Mesothelial cell of epicardium (in vitro differentiated cells): ENCODE measurements at regions not wholly inside any gene's neighbourhood (a gene's known extent, or its start where the extent isn't known, plus 50 kb on each side); places are given as distances from the start of the nearest gene placed in this dataset.

ENCODE experiments used
- DNase-seq, 2 experiments: peaks; one replicate each; pipeline ENCODE4 v3.0.0; 2021; ENCODE audit warnings: low spot score in 2 of 2; ENCODE audit not compliant: unreplicated experiment in 2 of 2
- H3K27ac Mint-ChIP-seq: 2 replicates; pipeline ENCODE4 v1.8.0; 2021; ENCODE audit warnings: mixed read lengths
- H3K27me3 Mint-ChIP-seq: 2 replicates; pipeline ENCODE4 v1.8.0; 2021; ENCODE audit warnings: low read depth, mixed read lengths
- H3K36me3 Mint-ChIP-seq: 2 replicates; pipeline ENCODE4 v1.8.0; 2021; ENCODE audit warnings: mixed read lengths
- H3K4me1 Mint-ChIP-seq: 2 replicates; pipeline ENCODE4 v1.8.0; 2021; ENCODE audit warnings: mixed read lengths
- H3K4me3 Mint-ChIP-seq: 2 replicates; pipeline ENCODE4 v1.8.0; 2021; ENCODE audit warnings: mild to moderate bottlenecking, moderate library complexity, mixed read lengths
- H3K9me3 Mint-ChIP-seq: 2 replicates; pipeline ENCODE4 v1.8.0; 2021; ENCODE audit warnings: mixed read lengths
- TF ChIP-seq, protein P1 (sequence below): fragments of 200-600 bp; sonication (generic); IDR thresholded peaks from one replicate; pipeline ENCODE4 v1.5.0; 2021; ENCODE audit warnings: antibody characterized with exemption; ENCODE audit not compliant: unreplicated experiment

DNA sequence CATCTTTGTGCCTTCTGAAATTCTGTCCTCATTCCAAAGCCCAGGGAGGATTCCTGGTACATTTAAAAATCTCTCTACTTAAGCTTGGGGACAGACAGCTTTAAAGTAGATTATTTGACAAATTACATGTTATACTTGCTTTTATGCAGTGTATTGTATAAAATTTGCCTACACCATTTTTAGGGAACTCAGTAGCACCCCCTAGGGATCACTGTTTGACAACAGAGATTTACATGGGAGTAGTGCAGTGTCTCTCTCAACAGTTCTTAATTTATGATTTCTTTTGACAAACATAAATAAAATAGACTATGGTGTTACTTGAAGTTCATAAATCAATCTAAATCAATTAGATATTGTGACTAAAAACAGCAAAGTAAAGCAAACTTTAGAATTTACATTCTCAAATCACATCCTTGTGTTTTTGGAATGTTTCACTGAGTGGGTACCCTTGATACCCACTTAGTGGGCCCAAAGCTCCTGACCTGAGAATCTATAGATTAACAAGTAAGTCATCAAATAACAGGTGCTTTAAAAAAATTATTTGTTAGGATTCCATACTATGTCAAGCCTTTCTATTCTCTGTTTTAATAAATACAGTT, 428.8 kb downstream of the DYNC2H1 start:
- Mint-ChIP-seq H3K9me3 (peaks cover 15% of the 10 kb centered on the region), H3K27me3 (no peaks in the 10 kb centered on the region), H3K27ac (no peak overlapping the region), H3K36me3 (no peaks in the 10 kb centered on the region), H3K4me1 (peaks cover 6% of the 10 kb centered on the region), H3K4me3 (no peak overlapping the region)
- TF ChIP-seq, protein P1, sequence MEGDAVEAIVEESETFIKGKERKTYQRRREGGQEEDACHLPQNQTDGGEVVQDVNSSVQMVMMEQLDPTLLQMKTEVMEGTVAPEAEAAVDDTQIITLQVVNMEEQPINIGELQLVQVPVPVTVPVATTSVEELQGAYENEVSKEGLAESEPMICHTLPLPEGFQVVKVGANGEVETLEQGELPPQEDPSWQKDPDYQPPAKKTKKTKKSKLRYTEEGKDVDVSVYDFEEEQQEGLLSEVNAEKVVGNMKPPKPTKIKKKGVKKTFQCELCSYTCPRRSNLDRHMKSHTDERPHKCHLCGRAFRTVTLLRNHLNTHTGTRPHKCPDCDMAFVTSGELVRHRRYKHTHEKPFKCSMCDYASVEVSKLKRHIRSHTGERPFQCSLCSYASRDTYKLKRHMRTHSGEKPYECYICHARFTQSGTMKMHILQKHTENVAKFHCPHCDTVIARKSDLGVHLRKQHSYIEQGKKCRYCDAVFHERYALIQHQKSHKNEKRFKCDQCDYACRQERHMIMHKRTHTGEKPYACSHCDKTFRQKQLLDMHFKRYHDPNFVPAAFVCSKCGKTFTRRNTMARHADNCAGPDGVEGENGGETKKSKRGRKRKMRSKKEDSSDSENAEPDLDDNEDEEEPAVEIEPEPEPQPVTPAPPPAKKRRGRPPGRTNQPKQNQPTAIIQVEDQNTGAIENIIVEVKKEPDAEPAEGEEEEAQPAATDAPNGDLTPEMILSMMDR, result peak; percentile 33
- DNase-seq, result no peak

DNA sequence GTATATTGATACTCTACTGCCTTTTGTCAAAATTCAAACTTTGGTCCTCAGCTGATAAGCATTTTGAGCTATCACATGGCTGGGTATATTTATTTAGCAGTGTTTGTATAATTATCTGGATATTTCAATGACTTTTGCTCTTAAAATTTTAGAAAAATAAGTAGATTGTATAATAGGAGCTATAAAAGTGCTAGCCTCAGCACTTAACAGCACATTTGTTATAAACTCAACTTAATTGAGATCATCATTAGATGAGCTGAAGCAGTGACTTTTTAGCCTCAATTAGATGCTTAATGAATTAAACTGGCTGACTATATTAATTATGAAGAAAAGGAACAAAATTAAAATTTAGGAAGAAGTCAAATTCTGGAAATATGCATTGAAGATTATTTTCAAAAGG, 429.9 kb downstream of the DYNC2H1 start:
- TF ChIP-seq, protein P1, result no peak
- Mint-ChIP-seq H3K27ac (no peak overlapping the region), H3K27me3 (no peaks in the 10 kb centered on the region), H3K36me3 (no peaks in the 10 kb centered on the region), H3K4me1 (peaks cover 6% of the 10 kb centered on the region), H3K9me3 (peaks cover 15% of the 10 kb centered on the region), H3K4me3 (no peak overlapping the region)
- no peak for DNase-seq

DNA sequence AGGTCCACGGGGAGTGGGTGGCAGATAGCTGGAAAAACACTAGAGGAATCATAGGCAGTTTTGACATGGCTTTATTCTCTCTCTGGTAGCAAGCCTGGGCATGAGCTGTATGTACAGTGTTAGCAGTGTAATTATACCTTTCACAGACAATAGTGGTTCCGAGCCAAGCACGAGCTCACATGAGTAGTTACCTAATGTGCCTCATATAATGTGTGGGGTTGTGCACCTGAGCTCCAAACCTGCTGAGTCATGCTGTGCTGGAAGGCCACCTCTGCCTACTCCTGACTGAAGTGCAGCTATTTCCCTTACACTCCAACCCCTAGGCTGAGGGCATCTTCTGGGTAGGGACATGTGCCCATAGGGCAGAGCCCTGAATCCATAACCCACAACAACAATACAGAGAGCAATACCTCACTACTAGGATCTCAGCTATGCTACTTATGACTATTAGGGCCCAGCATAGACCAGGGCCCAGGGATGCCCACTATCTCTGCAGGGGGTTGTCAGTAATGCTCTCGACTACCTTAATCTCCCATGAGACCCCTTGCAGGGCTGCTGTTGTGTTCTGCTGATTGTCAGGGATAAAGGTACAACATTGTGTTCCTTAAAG, 432.1 kb downstream of the DYNC2H1 start:
- H3K27ac Mint-ChIP-seq, result no peak overlapping the region
- no peaks in the 10 kb centered on the region for H3K36me3 Mint-ChIP-seq
- DNase-seq, result no peak
- H3K27me3 Mint-ChIP-seq, result no peaks in the 10 kb centered on the region
- peaks cover 6% of the 10 kb centered on the region for H3K4me1 Mint-ChIP-seq
- H3K9me3 Mint-ChIP-seq, result peaks cover 15% of the 10 kb centered on the region
- H3K4me3 Mint-ChIP-seq, result no peak overlapping the region
- TF ChIP-seq, protein P1, result no peak

DNA sequence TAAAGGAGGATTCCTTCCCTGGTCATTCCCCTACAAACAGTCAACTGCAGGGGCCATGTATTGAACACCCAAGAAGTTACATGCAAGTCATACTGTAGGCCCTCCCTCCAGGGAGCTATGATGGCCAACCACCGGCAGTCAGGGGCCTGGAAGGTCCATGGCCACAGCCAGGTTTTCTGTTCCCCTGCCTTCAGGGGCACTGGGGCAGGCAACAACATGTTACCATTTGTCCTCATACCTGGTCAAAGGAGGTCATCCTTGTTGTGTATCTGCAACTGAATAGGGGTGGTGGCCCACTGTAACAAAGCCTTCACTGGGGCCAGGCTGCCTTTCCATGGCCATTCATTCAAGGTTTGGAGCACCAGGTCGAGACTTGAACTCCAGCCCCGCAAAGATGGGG, 433.6 kb downstream of the DYNC2H1 start:
- Mint-ChIP-seq H3K27ac (no peak overlapping the region), H3K9me3 (peaks cover 15% of the 10 kb centered on the region), H3K36me3 (no peaks in the 10 kb centered on the region), H3K4me3 (no peak overlapping the region), H3K4me1 (no peaks in the 10 kb centered on the region), H3K27me3 (no peaks in the 10 kb centered on the region)
- TF ChIP-seq, protein P1, result no peak
- DNase-seq, result no peak

DNA sequence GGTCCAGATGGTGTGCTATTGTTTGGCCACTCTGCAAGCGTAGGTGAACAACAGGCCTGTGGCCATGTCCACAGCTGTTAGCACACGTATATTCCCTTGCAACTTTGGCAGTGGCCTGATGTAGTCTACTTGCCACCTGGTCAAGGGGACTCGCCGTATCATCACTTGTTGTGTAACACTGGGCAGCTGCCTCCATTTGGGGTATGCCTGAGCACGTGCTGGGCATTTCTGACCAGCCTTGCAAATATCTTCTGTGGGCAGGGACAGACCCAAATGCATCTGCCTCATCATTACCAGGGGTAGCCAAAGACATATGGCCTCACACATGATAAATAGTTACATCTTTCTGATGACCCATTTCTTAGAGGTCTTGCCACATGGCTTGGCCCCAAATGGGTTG, 434.2 kb downstream of the DYNC2H1 start:
- no peak overlapping the region for H3K4me3 Mint-ChIP-seq
- H3K27ac Mint-ChIP-seq, result no peak overlapping the region
- no peak for DNase-seq
- no peaks in the 10 kb centered on the region for H3K27me3 Mint-ChIP-seq
- H3K9me3 Mint-ChIP-seq, result peaks cover 15% of the 10 kb centered on the region
- no peaks in the 10 kb centered on the region for H3K36me3 Mint-ChIP-seq
- TF ChIP-seq, protein P1, result no peak
- no peaks in the 10 kb centered on the region for H3K4me1 Mint-ChIP-seq
